Ishikawa (cell line): ENCODE measurements at regions not wholly inside any gene's neighbourhood (a gene's known extent, or its start where the extent isn't known, plus 50 kb on each side); places are given as distances from the start of the nearest gene placed in this dataset.

Experiments used
- CEBPB ChIP-seq: IDR thresholded peaks from 2 replicates; pipeline ENCODE4 v1.6.1; 2012
- EGR1 ChIP-seq: IDR thresholded peaks from 2 replicates; pipeline ENCODE4 v1.6.1; 2012
- EP300 ChIP-seq: IDR thresholded peaks from 2 replicates; pipeline ENCODE4 v1.6.1; 2012; ENCODE audit warnings: borderline replicate concordance
- FOXM1 ChIP-seq: IDR thresholded peaks from 2 replicates; pipeline ENCODE4 v1.6.1; 2012; ENCODE audit warnings: low read depth, borderline replicate concordance
- MAX ChIP-seq: IDR thresholded peaks from 2 replicates; pipeline ENCODE4 v1.6.1; 2012
- RAD21 ChIP-seq: IDR thresholded peaks from 2 replicates; pipeline ENCODE4 v1.6.1; 2012; ENCODE audit warnings: low read depth
- REST ChIP-seq: IDR thresholded peaks from 2 replicates; pipeline ENCODE4 v1.6.1; 2012; ENCODE audit warnings: low read depth, mild to moderate bottlenecking
- TAF1 ChIP-seq: IDR thresholded peaks from 2 replicates; pipeline ENCODE4 v1.6.1; 2012; ENCODE audit warnings: low read depth, mild to moderate bottlenecking
- TEAD4 ChIP-seq: IDR thresholded peaks from 2 replicates; pipeline ENCODE4 v1.6.1; 2012
- USF1 ChIP-seq: IDR thresholded peaks from 2 replicates; pipeline ENCODE4 v1.6.1; 2012
- YY1 ChIP-seq: IDR thresholded peaks from 2 replicates; pipeline ENCODE4 v1.6.1; 2012; ENCODE audit warnings: low read depth
- ZBTB7A ChIP-seq: IDR thresholded peaks from 2 replicates; pipeline ENCODE4 v1.6.1; 2012; ENCODE audit warnings: low read depth

- no peak for TF ChIP-seq RAD21
- no peak for TF ChIP-seq REST
- TF ChIP-seq TEAD4 = no peak
- TF ChIP-seq EP300 = no peak
- TF ChIP-seq TAF1 = no peak
- TF ChIP-seq MAX = no peak
- TF ChIP-seq USF1 = no peak
- TF ChIP-seq ZBTB7A = no peak
- TF ChIP-seq CEBPB = no peak
- TF ChIP-seq EGR1 = no peak
- no peak for TF ChIP-seq YY1
- TF ChIP-seq FOXM1 = no peak
Measured at GRCh38 chr4:8694226-8694625, 101.7 kb downstream of the CPZ start.
